Panc1 (cell line): ENCODE measurements at regions not wholly inside any gene's neighbourhood (a gene's known extent, or its start where the extent isn't known, plus 50 kb on each side); places are given as distances from the start of the nearest gene placed in this dataset.
"Not testable (repeated sequence)": the region's sequence is repeated elsewhere in the genome, so short reads cannot be mapped to it uniquely, and the experiment has no call there.

Source experiments
- ATAC-seq: fragments of 200-7000 bp; cut with Tn5 transposase; 2 replicates; pipeline ENCODE4 v1.9.1; 2020; ENCODE audit warnings: mild to moderate bottlenecking, moderate library complexity
- BruUV-seq: library from RNA; stranded (reverse); fragments of 400-500 nt; replicated peaks from 2 replicates; lab custom pipeline; 2021; lab: Mats Ljungman, UMichigan
- CTCF ChIA-PET: fragments of 300-600 bp; sonication (Branson Sonifier 250); formaldehyde crosslinking; loops from one replicate; lab custom pipeline; 2022; ENCODE audit warnings: antibody characterized with exemption; lab: Charles Lee
- POLR2A ChIA-PET: fragments of 300-600 bp; sonication (Branson Sonifier 250); formaldehyde crosslinking; loops from one replicate; lab custom pipeline; 2022; ENCODE audit warnings: antibody characterized with exemption; lab: Charles Lee
- DNase-seq: peaks from one replicate; pipeline ENCODE4 v3.0.0-alpha.2; 2010; ENCODE audit warnings: low read depth, low spot score
- H3K27ac ChIP-seq: 2 replicates; pipeline ENCODE4 v1.5.1; 2011; ENCODE audit warnings: mild to moderate bottlenecking, low read length, inconsistent platforms
- H3K27me3 ChIP-seq: fragments of 200-500 bp; sonication (Bioruptor generic); 2 replicates; pipeline ENCODE4 v1.6.0; 2014; ENCODE audit warnings: low read length, inconsistent platforms; ENCODE audit not compliant: control insufficient read depth, insufficient read depth
- H3K36me3 ChIP-seq: fragments of 200-500 bp; sonication (Bioruptor generic); 2 replicates; pipeline ENCODE4 v1.5.1; 2014; ENCODE audit warnings: inconsistent platforms, mild to moderate bottlenecking, low read length, moderate library complexity; ENCODE audit not compliant: control insufficient read depth, insufficient read depth
- H3K4me1 ChIP-seq: 2 replicates; pipeline ENCODE4 v1.5.1; 2011; ENCODE audit warnings: inconsistent platforms, mild to moderate bottlenecking, low read length, moderate library complexity; ENCODE audit not compliant: control insufficient read depth, insufficient read depth
- H3K4me3 ChIP-seq, 2 experiments: 2 replicates each; pipeline ENCODE4 v1.5.1; 2011 to 2012; ENCODE audit warnings: low read depth in 2 of 2, low read length in 2 of 2, mild to moderate bottlenecking in 2 of 2, inconsistent platforms in 1 of 2, moderate library complexity in 1 of 2
- H3K9me3 ChIP-seq: fragments of 200-500 bp; sonication (Bioruptor generic); 2 replicates; pipeline ENCODE4 v1.5.1; 2014; ENCODE audit warnings: low read depth, mild to moderate bottlenecking, inconsistent platforms, low read length, moderate library complexity; ENCODE audit not compliant: control insufficient read depth, insufficient read depth
- POLR2AphosphoS5 ChIP-seq: IDR thresholded peaks from 2 replicates; pipeline ENCODE4 v1.6.1; 2012; ENCODE audit warnings: mild to moderate bottlenecking, low read depth, low read length, moderate library complexity
- SIN3A ChIP-seq: IDR thresholded peaks from 2 replicates; pipeline ENCODE4 v1.6.1; 2012; ENCODE audit warnings: low read depth, mild to moderate bottlenecking, low read length, moderate library complexity, borderline replicate concordance; ENCODE audit not compliant: insufficient read depth
- TCF7L2 ChIP-seq: IDR thresholded peaks from 2 replicates; pipeline ENCODE4 v1.6.1; 2011; ENCODE audit warnings: mild to moderate bottlenecking, low read depth, low read length, inconsistent platforms
- in situ Hi-C: cut with HindIII; loops from 2 replicates; pipeline ENCODE4 v1.10.0; 2016; ENCODE audit warnings: low sequenced_read_pairs, low pct_unique_long_range_greater_than_20kb
- intact Hi-C: fragments of 100-400 bp; cut with micrococcal nuclease; formaldehyde crosslinking; loops from one replicate; pipeline ENCODE4 v1.10.0; 2022; ENCODE audit not compliant: unreplicated experiment
- TF ChIP-seq, protein P1 (sequence below): fragments of 450-650 bp; IDR thresholded peaks from 2 replicates; pipeline ENCODE4 v1.5.1; 2017; ENCODE audit warnings: mild to moderate bottlenecking
- TF ChIP-seq, protein P2 (sequence below), 2 experiments: IDR thresholded peaks; 2 replicates each; pipeline ENCODE4 v1.6.1; 2011 to 2012; ENCODE audit warnings: low read depth in 2 of 2, control low read depth in 1 of 2, low read length in 1 of 2, mild to moderate bottlenecking in 1 of 2, moderate library complexity in 1 of 2; ENCODE audit not compliant: insufficient read depth in 1 of 2

DNA sequence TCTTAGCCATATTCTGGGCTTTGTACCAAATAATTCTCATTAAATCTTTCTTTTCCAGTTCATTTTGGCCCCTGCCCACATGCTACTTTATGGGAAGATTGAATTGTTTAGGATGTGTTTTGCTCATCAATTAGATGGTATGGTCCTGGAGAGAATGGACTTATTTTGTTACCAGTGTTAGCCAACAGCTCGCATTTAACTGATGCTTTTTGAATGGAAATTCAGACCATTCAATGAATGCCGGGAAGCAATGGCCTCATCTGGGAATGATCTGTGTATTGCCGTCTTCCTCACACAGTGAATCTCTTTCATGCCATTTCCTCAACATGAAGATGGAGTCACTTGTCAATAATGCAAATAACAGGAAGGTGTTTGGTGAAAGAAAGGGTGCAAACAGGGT, 370.6 kb upstream of the PIK3R1 start:
- Histone ChIP-seq H3K27me3 (no peaks in the 10 kb centered on the region), H3K4me1 (no peaks in the 10 kb centered on the region), H3K27ac (no peak overlapping the region), H3K9me3 (no peaks in the 10 kb centered on the region), H3K36me3 (no peaks in the 10 kb centered on the region), H3K4me3 (no peak overlapping the region)
- DNase-seq (no peak), ATAC-seq (no peak)
- CTCF ChIA-PET, result no interaction called here
- intact Hi-C loops (no loop called here), in situ Hi-C loops (no loop called here)
- POLR2A ChIA-PET, result no interaction called here
- BruUV-seq, result no TSS peak
- TF ChIP-seq POLR2AphosphoS5 (no peak), TCF7L2 (no peak), SIN3A (no peak)
- TF ChIP-seq, protein P1, sequence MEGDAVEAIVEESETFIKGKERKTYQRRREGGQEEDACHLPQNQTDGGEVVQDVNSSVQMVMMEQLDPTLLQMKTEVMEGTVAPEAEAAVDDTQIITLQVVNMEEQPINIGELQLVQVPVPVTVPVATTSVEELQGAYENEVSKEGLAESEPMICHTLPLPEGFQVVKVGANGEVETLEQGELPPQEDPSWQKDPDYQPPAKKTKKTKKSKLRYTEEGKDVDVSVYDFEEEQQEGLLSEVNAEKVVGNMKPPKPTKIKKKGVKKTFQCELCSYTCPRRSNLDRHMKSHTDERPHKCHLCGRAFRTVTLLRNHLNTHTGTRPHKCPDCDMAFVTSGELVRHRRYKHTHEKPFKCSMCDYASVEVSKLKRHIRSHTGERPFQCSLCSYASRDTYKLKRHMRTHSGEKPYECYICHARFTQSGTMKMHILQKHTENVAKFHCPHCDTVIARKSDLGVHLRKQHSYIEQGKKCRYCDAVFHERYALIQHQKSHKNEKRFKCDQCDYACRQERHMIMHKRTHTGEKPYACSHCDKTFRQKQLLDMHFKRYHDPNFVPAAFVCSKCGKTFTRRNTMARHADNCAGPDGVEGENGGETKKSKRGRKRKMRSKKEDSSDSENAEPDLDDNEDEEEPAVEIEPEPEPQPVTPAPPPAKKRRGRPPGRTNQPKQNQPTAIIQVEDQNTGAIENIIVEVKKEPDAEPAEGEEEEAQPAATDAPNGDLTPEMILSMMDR, result no peak
- TF ChIP-seq, protein P2, sequence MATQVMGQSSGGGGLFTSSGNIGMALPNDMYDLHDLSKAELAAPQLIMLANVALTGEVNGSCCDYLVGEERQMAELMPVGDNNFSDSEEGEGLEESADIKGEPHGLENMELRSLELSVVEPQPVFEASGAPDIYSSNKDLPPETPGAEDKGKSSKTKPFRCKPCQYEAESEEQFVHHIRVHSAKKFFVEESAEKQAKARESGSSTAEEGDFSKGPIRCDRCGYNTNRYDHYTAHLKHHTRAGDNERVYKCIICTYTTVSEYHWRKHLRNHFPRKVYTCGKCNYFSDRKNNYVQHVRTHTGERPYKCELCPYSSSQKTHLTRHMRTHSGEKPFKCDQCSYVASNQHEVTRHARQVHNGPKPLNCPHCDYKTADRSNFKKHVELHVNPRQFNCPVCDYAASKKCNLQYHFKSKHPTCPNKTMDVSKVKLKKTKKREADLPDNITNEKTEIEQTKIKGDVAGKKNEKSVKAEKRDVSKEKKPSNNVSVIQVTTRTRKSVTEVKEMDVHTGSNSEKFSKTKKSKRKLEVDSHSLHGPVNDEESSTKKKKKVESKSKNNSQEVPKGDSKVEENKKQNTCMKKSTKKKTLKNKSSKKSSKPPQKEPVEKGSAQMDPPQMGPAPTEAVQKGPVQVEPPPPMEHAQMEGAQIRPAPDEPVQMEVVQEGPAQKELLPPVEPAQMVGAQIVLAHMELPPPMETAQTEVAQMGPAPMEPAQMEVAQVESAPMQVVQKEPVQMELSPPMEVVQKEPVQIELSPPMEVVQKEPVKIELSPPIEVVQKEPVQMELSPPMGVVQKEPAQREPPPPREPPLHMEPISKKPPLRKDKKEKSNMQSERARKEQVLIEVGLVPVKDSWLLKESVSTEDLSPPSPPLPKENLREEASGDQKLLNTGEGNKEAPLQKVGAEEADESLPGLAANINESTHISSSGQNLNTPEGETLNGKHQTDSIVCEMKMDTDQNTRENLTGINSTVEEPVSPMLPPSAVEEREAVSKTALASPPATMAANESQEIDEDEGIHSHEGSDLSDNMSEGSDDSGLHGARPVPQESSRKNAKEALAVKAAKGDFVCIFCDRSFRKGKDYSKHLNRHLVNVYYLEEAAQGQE (IDR thresholded peaks at IDR 0.05; ENCODE audit: insufficient read depth in 1 of 2, low read depth in 2 of 2, low read length in 1 of 2), result no peak

DNA sequence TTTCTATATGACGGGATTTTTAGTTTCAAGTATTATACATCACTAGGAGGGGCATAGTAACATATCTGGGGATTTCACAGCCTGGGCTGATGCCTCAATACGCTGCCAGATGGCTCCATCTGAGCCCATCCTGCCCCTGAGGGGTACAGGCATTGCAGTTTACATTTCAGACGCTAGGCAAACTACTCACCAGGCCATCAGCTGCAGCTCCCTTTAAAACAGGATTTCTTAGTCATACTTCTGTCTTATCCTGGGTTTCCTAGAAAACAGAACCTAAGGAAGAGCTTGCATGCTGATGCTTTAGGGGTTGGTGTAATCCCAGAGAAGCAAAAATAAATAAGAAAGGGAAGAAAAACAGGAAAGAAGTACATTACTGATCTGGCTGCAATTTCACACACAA, 372.8 kb upstream of the PIK3R1 start:
- Histone ChIP-seq H3K4me3 (no peak overlapping the region), H3K4me1 (no peaks in the 10 kb centered on the region), H3K9me3 (no peaks in the 10 kb centered on the region), H3K27ac (no peak overlapping the region), H3K36me3 (no peaks in the 10 kb centered on the region), H3K27me3 (no peaks in the 10 kb centered on the region)
- intact Hi-C loops (no loop called here), in situ Hi-C loops (no loop called here)
- TF ChIP-seq POLR2AphosphoS5, result no peak
- no peak for TF ChIP-seq TCF7L2
- TF ChIP-seq, protein P2 (IDR thresholded peaks at IDR 0.05; ENCODE audit: insufficient read depth in 1 of 2, low read depth in 2 of 2, low read length in 1 of 2), result no peak
- TF ChIP-seq SIN3A, result no peak
- TF ChIP-seq, protein P1, result no peak; the same call in 1 of the 2 replicates
- ChIA-PET POLR2A (interaction anchor here (0.6 kb wide), 1 partner anchor 349 kb away, joined by 10 read pairs; no protein-coding TSS in a partner anchor), CTCF (no interaction called here)
- no peak for DNase-seq
- no peak for ATAC-seq
- no TSS peak for BruUV-seq

DNA sequence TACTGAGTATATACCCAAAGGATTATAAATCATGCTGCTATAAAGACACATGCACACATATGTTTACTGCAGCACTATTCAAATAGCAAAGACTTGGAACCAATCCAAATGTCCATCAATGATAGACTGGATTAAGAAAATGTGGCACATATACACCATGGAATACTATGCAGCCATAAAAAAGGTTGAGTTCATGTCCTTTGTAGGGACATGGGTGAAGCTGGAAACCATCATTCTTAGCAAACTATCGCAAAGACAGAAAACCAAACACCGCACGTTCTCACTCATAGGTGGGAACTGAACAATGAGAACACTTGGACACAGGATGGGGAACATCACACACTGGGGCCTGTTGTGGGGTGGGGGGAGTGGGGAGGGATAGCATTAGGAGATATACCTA, 378.3 kb upstream of the PIK3R1 start:
- intact Hi-C loops, H3K9me3 ChIP-seq, DNase-seq, in situ Hi-C loops, CTCF ChIA-PET, POLR2A ChIA-PET, BruUV-seq, H3K27ac ChIP-seq, H3K4me1 ChIP-seq, ATAC-seq, H3K4me3 ChIP-seq, H3K36me3 ChIP-seq, H3K27me3 ChIP-seq: not testable (repeated sequence)

DNA sequence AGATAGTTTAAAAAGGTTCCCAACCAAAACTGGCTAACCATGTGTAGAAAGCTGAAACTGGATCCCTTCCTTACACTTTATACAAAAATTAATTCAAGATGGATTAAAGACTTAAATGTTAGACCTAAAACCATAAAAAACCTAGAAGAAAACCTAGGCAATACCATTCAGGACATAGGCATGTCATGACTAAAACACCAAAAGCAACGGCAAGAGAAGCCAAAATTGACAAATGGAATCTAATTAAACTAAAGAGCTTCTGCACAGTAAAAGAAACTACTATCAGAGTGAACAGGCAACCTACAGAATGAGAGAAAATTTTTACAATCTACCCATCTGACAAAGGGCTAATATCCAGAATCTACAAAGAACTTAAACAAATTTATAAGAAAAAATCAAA, 379.1 kb upstream of the PIK3R1 start:
- POLR2A ChIA-PET, in situ Hi-C loops, BruUV-seq, H3K4me1 ChIP-seq, H3K27me3 ChIP-seq, ATAC-seq, DNase-seq, H3K27ac ChIP-seq, CTCF ChIA-PET, H3K4me3 ChIP-seq, H3K36me3 ChIP-seq, H3K9me3 ChIP-seq, intact Hi-C loops: not testable (repeated sequence)
